Colonic mucosa (tissue), 4 donors: ENCODE measurements at regions not wholly inside any gene's neighbourhood (a gene's known extent, or its start where the extent isn't known, plus 50 kb on each side); places are given as distances from the start of the nearest gene placed in this dataset.

Source experiments
- DNase-seq: peaks from one replicate; pipeline ENCODE4 v3.0.0-alpha.2; 2020
- H3K27ac ChIP-seq: fragments of 200-600 bp; one replicate; pipeline ENCODE4 v1.8.0; 2021
- H3K27me3 ChIP-seq: fragments of 200-600 bp; one replicate; pipeline ENCODE4 v1.8.0; 2021
- H3K36me3 ChIP-seq: fragments of 200-600 bp; one replicate; pipeline ENCODE4 v1.8.0; 2021
- H3K4me1 ChIP-seq: fragments of 200-600 bp; one replicate; pipeline ENCODE4 v1.8.0; 2021; ENCODE audit warnings: mild to moderate bottlenecking
- H3K4me3 ChIP-seq: fragments of 200-600 bp; one replicate; pipeline ENCODE4 v1.8.0; 2021
- H3K9ac ChIP-seq, 2 donors: one replicate each; pipeline ENCODE4 v1.7.0; 2013; ENCODE audit warnings: control low read depth in 2 of 2, low read depth in 2 of 2, low read length in 2 of 2
- H3K9me3 ChIP-seq: fragments of 200-600 bp; one replicate; pipeline ENCODE4 v1.8.0; 2021
- intact Hi-C: fragments of 100-400 bp; cut with DNase I; formaldehyde crosslinking; loops from one replicate; pipeline ENCODE4 v1.14.1; 2022
- TF ChIP-seq, protein P1 (sequence below): fragments of 200-600 bp; IDR thresholded peaks from one replicate; pipeline ENCODE4 v1.8.0; 2022; ENCODE audit warnings: antibody characterized with exemption, mild to moderate bottlenecking
- donor health status: healthy.
- donor health status: DM: no; HTN: no; CAD: no.
- donor health status: DM: no; HTN: no; CAD: no.

GRCh38 chr11:127073621-127074020 lies 73.1 kb upstream of the KIRREL3 start:
- no peaks in the 10 kb centered on the region for H3K4me1 ChIP-seq
- H3K9ac ChIP-seq = no peak overlapping the region

DNA sequence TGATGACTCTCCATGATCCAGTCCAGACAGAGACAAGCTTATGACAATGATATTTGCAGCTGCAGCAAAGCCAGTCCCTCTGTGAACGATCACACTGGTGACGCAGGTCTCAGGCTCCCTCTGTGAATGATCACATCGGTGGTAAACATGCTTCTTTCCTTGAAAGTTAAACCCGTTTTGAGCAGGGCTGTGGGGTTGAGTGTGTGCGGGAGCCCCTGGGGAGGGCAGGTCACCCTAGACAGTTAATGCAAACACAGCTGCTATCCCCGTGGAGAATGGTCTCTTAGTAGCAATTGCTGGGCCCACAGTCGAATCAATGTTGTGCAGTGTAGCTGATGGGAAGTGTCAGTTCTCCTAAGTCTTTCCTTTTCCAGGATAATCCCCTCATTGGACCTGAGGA lies 71.0 kb upstream of the KIRREL3 start:
- H3K9me3 ChIP-seq = no peaks in the 10 kb centered on the region
- H3K36me3 ChIP-seq = no peaks in the 10 kb centered on the region
- H3K27me3 ChIP-seq = no peaks in the 10 kb centered on the region
- no peak overlapping the region for H3K27ac ChIP-seq
- no peaks in the 10 kb centered on the region for H3K4me1 ChIP-seq
- no peak overlapping the region for H3K9ac ChIP-seq
- H3K4me3 ChIP-seq = no peak overlapping the region
- DNase-seq = no peak
- intact Hi-C loops = loop anchor here (5.0 kb wide), 1 partner anchor 354 kb away; no protein-coding TSS in a partner anchor
- TF ChIP-seq, protein P1, sequence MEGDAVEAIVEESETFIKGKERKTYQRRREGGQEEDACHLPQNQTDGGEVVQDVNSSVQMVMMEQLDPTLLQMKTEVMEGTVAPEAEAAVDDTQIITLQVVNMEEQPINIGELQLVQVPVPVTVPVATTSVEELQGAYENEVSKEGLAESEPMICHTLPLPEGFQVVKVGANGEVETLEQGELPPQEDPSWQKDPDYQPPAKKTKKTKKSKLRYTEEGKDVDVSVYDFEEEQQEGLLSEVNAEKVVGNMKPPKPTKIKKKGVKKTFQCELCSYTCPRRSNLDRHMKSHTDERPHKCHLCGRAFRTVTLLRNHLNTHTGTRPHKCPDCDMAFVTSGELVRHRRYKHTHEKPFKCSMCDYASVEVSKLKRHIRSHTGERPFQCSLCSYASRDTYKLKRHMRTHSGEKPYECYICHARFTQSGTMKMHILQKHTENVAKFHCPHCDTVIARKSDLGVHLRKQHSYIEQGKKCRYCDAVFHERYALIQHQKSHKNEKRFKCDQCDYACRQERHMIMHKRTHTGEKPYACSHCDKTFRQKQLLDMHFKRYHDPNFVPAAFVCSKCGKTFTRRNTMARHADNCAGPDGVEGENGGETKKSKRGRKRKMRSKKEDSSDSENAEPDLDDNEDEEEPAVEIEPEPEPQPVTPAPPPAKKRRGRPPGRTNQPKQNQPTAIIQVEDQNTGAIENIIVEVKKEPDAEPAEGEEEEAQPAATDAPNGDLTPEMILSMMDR = no peak

More at GRCh38 chr11:127073621-127074020, 73.1 kb upstream of the KIRREL3 start:
- Histone ChIP-seq H3K27ac (no peak overlapping the region), H3K27me3 (no peaks in the 10 kb centered on the region), H3K9me3 (no peaks in the 10 kb centered on the region), H3K4me3 (no peak overlapping the region), H3K36me3 (no peaks in the 10 kb centered on the region)
- TF ChIP-seq, protein P1 = no peak
- intact Hi-C loops = loop anchor here (2.0 to 5.0 kb wide), 2 partner anchors 69 to 356 kb away; no protein-coding TSS in a partner anchor
- no peak for DNase-seq

DNA sequence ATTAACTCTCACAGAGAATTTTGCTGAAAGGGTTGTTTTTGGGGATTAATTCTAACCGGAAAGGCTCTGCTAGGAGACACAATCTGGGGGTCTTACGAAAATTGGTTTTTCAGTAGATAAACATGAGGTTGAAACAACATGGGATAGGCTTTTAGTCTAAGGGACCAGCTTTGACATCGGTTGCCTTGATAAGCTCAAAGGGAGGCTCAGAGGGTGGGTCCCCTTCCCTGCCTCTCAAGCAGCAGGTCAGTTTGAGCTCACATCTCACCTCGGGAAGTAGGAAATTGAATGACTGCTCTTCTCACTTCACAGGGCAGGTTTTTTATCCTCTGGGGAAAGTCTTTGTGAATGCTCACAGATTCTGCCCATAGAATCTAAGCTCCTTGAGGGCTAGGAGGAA lies 70.2 kb upstream of the KIRREL3 start:
- Histone ChIP-seq H3K4me1 (no peaks in the 10 kb centered on the region), H3K27ac (no peak overlapping the region), H3K27me3 (no peaks in the 10 kb centered on the region), H3K36me3 (no peaks in the 10 kb centered on the region), H3K9me3 (no peaks in the 10 kb centered on the region), H3K9ac (no peak overlapping the region), H3K4me3 (no peak overlapping the region)
- DNase-seq = no peak
- intact Hi-C loops = loop anchor here (5.0 kb wide), 1 partner anchor 354 kb away; no protein-coding TSS in a partner anchor
- TF ChIP-seq, protein P1 = no peak

DNA sequence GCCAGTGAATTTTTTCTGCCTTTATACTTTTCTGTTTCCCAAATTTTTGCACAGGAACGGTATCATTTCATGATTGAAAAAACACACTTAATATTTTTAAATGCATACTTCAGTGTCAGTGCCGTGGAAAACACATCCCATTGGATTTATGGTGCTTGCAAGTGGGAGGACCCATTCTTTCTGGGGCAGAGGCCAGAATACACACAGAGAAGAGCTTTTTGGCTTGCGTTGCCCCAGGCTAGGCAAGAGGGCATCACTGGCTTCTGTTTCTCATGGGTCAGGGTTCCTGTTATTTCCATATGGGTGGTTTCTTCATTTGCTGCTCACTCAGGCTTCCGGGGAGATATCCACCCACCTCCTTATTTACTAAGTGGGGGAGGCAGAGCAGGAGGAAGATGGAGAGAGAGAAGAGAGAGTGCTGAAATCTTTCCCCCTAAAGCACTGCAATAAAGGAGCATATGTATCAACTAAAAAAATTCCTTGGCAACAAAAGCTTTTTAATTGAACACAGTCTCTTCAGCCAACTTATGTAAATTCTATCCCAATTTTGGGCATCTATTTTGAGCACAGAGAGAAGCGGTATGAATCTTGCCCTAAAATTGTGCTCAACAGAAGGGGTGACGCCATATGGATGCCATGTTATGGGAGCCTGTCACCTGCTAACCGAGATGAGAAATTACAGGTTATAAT lies 66.0 kb upstream of the KIRREL3 start:
- H3K27me3 ChIP-seq = no peaks in the 10 kb centered on the region
- no peak overlapping the region for H3K9ac ChIP-seq
- H3K4me1 ChIP-seq = no peaks in the 10 kb centered on the region
- H3K9me3 ChIP-seq = no peaks in the 10 kb centered on the region
- H3K36me3 ChIP-seq = no peaks in the 10 kb centered on the region
- no peak for DNase-seq
- no peak overlapping the region for H3K4me3 ChIP-seq
- no peak overlapping the region for H3K27ac ChIP-seq
- intact Hi-C loops = no loop called here
- TF ChIP-seq, protein P1 = no peak

DNA sequence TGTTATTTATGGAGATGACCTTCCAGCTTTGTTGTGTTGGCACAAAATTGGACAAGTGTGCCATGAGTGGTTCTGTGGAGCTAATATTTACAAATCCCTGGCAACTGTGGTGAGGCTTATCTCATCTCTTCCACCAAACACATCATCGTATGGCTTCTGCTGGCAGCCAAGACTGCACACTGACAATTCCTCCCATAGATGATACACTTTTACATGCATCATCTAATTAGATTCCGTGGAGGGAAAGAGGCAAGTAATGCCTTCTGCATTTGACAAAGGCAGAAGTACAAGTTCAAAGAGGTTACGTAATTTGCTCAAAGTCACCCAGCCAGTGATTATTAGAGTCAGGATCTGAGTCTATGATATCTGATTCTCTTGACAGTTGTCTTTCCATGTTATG lies 62.7 kb upstream of the KIRREL3 start:
- H3K27ac ChIP-seq = no peak overlapping the region
- intact Hi-C loops = no loop called here
- no peaks in the 10 kb centered on the region for H3K36me3 ChIP-seq
- no peaks in the 10 kb centered on the region for H3K27me3 ChIP-seq
- H3K9ac ChIP-seq = no peak overlapping the region
- no peaks in the 10 kb centered on the region for H3K9me3 ChIP-seq
- no peak for DNase-seq
- TF ChIP-seq, protein P1 = no peak
- H3K4me1 ChIP-seq = no peaks in the 10 kb centered on the region
- no peak overlapping the region for H3K4me3 ChIP-seq
